PC-9 (cell line): ENCODE measurements at regions not wholly inside any gene's neighbourhood (a gene's known extent, or its start where the extent isn't known, plus 50 kb on each side); places are given as distances from the start of the nearest gene placed in this dataset.

Experiments used
- CTCF ChIP-seq: fragments of 200-600 bp; sonication (generic); conservative IDR thresholded peaks from 2 replicates; pipeline ENCODE4 v1.6.1; 2017; ENCODE audit warnings: mixed run types, antibody characterized with exemption, mild to moderate bottlenecking, moderate library complexity
- EZH2 ChIP-seq: fragments of 200-600 bp; sonication (generic); IDR thresholded peaks from 2 replicates; pipeline ENCODE4 v1.8.0; 2017; ENCODE audit warnings: antibody characterized with exemption, low read depth

- no peak for TF ChIP-seq CTCF
- no peak for TF ChIP-seq EZH2
Observed at GRCh38 chr15:39499042-39499441, 81.8 kb upstream of the THBS1 start.
